RWPE1 (cell line): ENCODE measurements at regions not wholly inside any gene's neighbourhood (a gene's known extent, or its start where the extent isn't known, plus 50 kb on each side); places are given as distances from the start of the nearest gene placed in this dataset.

Experiments used
- CTCF ChIA-PET: fragments of 350-600 bp; sonication (Branson Sonifier 250); formaldehyde crosslinking; extraction: SDS; loops from one replicate; lab custom pipeline; 2021; lab: Yijun Ruan, JAX
- POLR2A ChIA-PET: fragments of 400-600 bp; formaldehyde crosslinking; extraction: SDS; loops from one replicate; lab custom pipeline; 2020; ENCODE audit warnings: antibody characterized with exemption; ENCODE audit not compliant: low non-redundant PET; lab: Yijun Ruan, JAX
- DNase-seq: peaks from one replicate; pipeline ENCODE4 v3.0.0; 2012; ENCODE audit warnings: low spot score
- H3K27ac ChIP-seq: fragments of 450-650 bp; 2 replicates; pipeline ENCODE4 v1.5.1; 2017
- CTCF ChIP-seq: fragments of 450-650 bp; conservative IDR thresholded peaks from 2 replicates; pipeline ENCODE4 v1.5.1; 2017; ENCODE audit warnings: low read depth, mild to moderate bottlenecking

GRCh38 chr4:67106861-67107460, 438.3 kb downstream of the CENPC start:
- no peak overlapping the region for H3K27ac ChIP-seq
- ChIA-PET POLR2A (no interaction called here), CTCF (no interaction called here)
- DNase-seq = no peak
- TF ChIP-seq CTCF = no peak

- ChIA-PET POLR2A (no interaction called here), CTCF (no interaction called here)
- no peak for TF ChIP-seq CTCF
- no peak for DNase-seq
- H3K27ac ChIP-seq = no peak overlapping the region
Measured at GRCh38 chr4:67104145-67104544, 441.2 kb downstream of the CENPC start.

DNA sequence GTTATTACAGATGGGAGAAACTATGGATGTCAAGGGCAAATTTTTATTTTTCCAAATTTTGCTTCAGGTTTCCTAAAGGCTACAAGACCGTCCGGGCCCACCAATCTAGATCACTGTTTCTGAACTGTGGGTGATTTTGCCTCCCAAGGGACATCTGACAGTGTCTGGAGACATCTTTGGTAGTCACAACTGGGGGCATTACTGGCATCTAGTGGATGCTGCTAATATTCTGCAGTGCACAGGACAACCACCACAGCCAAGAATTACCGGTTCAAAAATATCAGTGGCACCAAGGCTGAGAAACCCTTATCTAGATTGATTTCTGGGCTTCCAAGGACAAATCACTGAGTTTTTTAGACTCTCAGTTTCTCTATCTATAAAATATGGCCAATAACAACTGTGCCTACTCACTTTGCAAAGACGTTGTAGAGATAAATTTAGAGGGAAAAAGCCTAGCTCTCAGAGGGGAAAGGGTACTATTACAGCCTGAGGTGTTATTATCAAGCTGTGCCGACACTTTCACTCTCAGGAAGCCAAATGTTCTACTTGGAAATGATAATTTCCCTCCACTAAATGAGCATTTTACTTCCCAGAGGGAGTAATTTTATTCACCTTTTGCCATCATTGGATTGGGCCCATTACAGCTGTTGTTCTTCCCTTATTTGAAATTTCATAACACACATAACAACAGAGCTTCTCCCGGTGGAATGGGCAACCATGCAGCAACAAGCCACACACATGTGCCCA, 442.1 kb downstream of the CENPC start:
- no peak for DNase-seq
- CTCF ChIA-PET = interaction anchor here (0.7 to 0.9 kb wide), 2 partner anchors 9 to 15 kb away, joined by 3 to 4 read pairs; no protein-coding TSS in a partner anchor
- POLR2A ChIA-PET = no interaction called here
- no peak overlapping the region for H3K27ac ChIP-seq
- no peak for TF ChIP-seq CTCF

- POLR2A ChIA-PET = no interaction called here
- no peak for DNase-seq
- CTCF ChIA-PET = interaction anchor here (0.6 kb wide), 1 partner anchor 129 kb away, joined by 3 read pairs; no protein-coding TSS in a partner anchor
- no peak for TF ChIP-seq CTCF
- no peak overlapping the region for H3K27ac ChIP-seq
Measured at GRCh38 chr4:67101612-67102011, 443.7 kb downstream of the CENPC start.

GRCh38 chr4:67092351-67092750, 453.0 kb downstream of the CENPC start:
- ChIA-PET CTCF (interaction anchor here (0.6 kb wide), 1 partner anchor 13 kb away, joined by 6 read pairs; no protein-coding TSS in a partner anchor), POLR2A (no interaction called here)
- DNase-seq = no peak
- H3K27ac ChIP-seq = no peak overlapping the region
- no peak for TF ChIP-seq CTCF

GRCh38 chr4:67091673-67092072, 453.6 kb downstream of the CENPC start:
- no peak for DNase-seq
- no peak overlapping the region for H3K27ac ChIP-seq

More at GRCh38 chr4:67091673-67092072, 453.6 kb downstream of the CENPC start:
- ChIA-PET POLR2A (no interaction called here), CTCF (interaction anchor here (0.6 kb wide), 1 partner anchor 13 kb away, joined by 6 read pairs; no protein-coding TSS in a partner anchor)
- TF ChIP-seq CTCF = no peak
